WTC11 (cell line): ENCODE measurements at regions not wholly inside any gene's neighbourhood (a gene's known extent, or its start where the extent isn't known, plus 50 kb on each side); places are given as distances from the start of the nearest gene placed in this dataset.

ENCODE experiments used
- ATAC-seq: fragments of 200-7000 bp; cut with Tn5 transposase; 2 replicates; pipeline ENCODE4 v1.10.0; 2021; ENCODE audit warnings: mild to moderate bottlenecking, moderate library complexity
- CTCF ChIA-PET: fragments of 300-600 bp; sonication (Branson Sonifier 250); formaldehyde crosslinking; loops from one replicate; lab custom pipeline; 2021; ENCODE audit warnings: antibody characterized with exemption; lab: Charles Lee
- POLR2A ChIA-PET: fragments of 350-600 bp; sonication (Branson Sonifier 250); formaldehyde crosslinking; loops from one replicate; lab custom pipeline; 2021; ENCODE audit warnings: antibody characterized with exemption; lab: Charles Lee
- DNase-seq: peaks from one replicate; pipeline ENCODE4 v3.0.0; 2021; ENCODE audit warnings: low spot score
- H3K27ac Mint-ChIP-seq: 2 replicates; pipeline ENCODE4 v1.8.0; 2021; ENCODE audit warnings: mixed read lengths
- H3K27me3 Mint-ChIP-seq: 2 replicates; pipeline ENCODE4 v1.8.0; 2021; ENCODE audit warnings: low read depth, mild to moderate bottlenecking, moderate library complexity, mixed read lengths
- H3K36me3 Mint-ChIP-seq: 2 replicates; pipeline ENCODE4 v1.8.0; 2021; ENCODE audit warnings: mixed read lengths
- H3K4me1 Mint-ChIP-seq: 2 replicates; pipeline ENCODE4 v1.8.0; 2022; ENCODE audit warnings: mixed read lengths
- H3K4me3 Mint-ChIP-seq: 2 replicates; pipeline ENCODE4 v1.8.0; 2021; ENCODE audit warnings: mild to moderate bottlenecking, moderate library complexity, mixed read lengths
- H3K9me3 Mint-ChIP-seq: 2 replicates; pipeline ENCODE4 v1.8.0; 2021; ENCODE audit warnings: mixed read lengths
- CDX4 ChIP-seq: fragments of 250-450 bp; sonication (Bioruptor Pico); IDR thresholded peaks from 2 replicates; pipeline ENCODE4 v1.9.0; 2021; ENCODE audit warnings: moderate library complexity, mild to moderate bottlenecking, inconsistent platforms, borderline replicate concordance
- ESRRA ChIP-seq: sonication (generic); formaldehyde crosslinking; IDR thresholded peaks from 2 replicates; pipeline ENCODE4 v1.8.1; 2022; ENCODE audit warnings: mild to moderate bottlenecking, missing genetic modification reagents, borderline replicate concordance
- HMGA2 ChIP-seq: fragments of 250-450 bp; sonication (Bioruptor Pico); IDR thresholded peaks from 2 replicates; pipeline ENCODE4 v1.4.0; 2021; ENCODE audit warnings: mild to moderate bottlenecking, moderate library complexity
- JUN ChIP-seq: sonication (generic); formaldehyde crosslinking; IDR thresholded peaks from 2 replicates; pipeline ENCODE4 v1.8.0; 2023; ENCODE audit warnings: mild to moderate bottlenecking, missing genetic modification reagents
- MLX ChIP-seq: sonication (generic); formaldehyde crosslinking; IDR thresholded peaks from 2 replicates; pipeline ENCODE4 v1.8.1; 2023; ENCODE audit warnings: mild to moderate bottlenecking, missing genetic modification reagents, moderate library complexity
- MXD4 ChIP-seq: fragments of 250-450 bp; sonication (Bioruptor Pico); IDR thresholded peaks from 2 replicates; pipeline ENCODE4 v1.8.0; 2021; ENCODE audit warnings: mild to moderate bottlenecking, moderate library complexity, borderline replicate concordance
- MYBL2 ChIP-seq: sonication (generic); formaldehyde crosslinking; IDR thresholded peaks from 2 replicates; pipeline ENCODE4 v1.8.1; 2023; ENCODE audit warnings: mild to moderate bottlenecking, moderate library complexity, missing genetic modification reagents
- NFATC4 ChIP-seq: fragments of 250-450 bp; sonication (Bioruptor Pico); IDR thresholded peaks from 2 replicates; pipeline ENCODE4 v1.9.0; 2021; ENCODE audit warnings: mild to moderate bottlenecking
- NFE2L1 ChIP-seq: sonication (generic); formaldehyde crosslinking; IDR thresholded peaks from 2 replicates; pipeline ENCODE4 v1.8.1; 2023; ENCODE audit warnings: missing genetic modification reagents
- NR3C1 ChIP-seq: sonication (generic); formaldehyde crosslinking; conservative IDR thresholded peaks from 2 replicates; pipeline ENCODE4 v1.8.1; 2023; ENCODE audit warnings: low read depth, mild to moderate bottlenecking, missing genetic modification reagents
- PRRX2 ChIP-seq: fragments of 250-450 bp; sonication (Bioruptor Pico); IDR thresholded peaks from 2 replicates; pipeline ENCODE4 v1.8.0; 2021; ENCODE audit warnings: mild to moderate bottlenecking
- STAT6 ChIP-seq: sonication (generic); formaldehyde crosslinking; conservative IDR thresholded peaks from 2 replicates; pipeline ENCODE4 v1.8.1; 2023; ENCODE audit warnings: mild to moderate bottlenecking, low read depth, missing genetic modification reagents, moderate library complexity
- TEAD1 ChIP-seq: sonication (generic); formaldehyde crosslinking; IDR thresholded peaks from 2 replicates; pipeline ENCODE4 v1.8.0; 2022; ENCODE audit warnings: mild to moderate bottlenecking, missing genetic modification reagents
- ZBTB43 ChIP-seq: sonication (generic); formaldehyde crosslinking; IDR thresholded peaks from 2 replicates; pipeline ENCODE4 v1.8.1; 2023; ENCODE audit warnings: mild to moderate bottlenecking, missing genetic modification reagents
- ZMAT4 ChIP-seq: fragments of 250-450 bp; sonication (Bioruptor Pico); IDR thresholded peaks from 2 replicates; pipeline ENCODE4 v1.9.0; 2021; ENCODE audit warnings: mild to moderate bottlenecking
- ZNF416 ChIP-seq: fragments of 250-450 bp; sonication (Bioruptor Pico); IDR thresholded peaks from 2 replicates; pipeline ENCODE4 v1.9.0; 2021; ENCODE audit warnings: mild to moderate bottlenecking, inconsistent platforms
- ZNF423 ChIP-seq: fragments of 250-450 bp; sonication (Bioruptor Pico); IDR thresholded peaks from 2 replicates; pipeline ENCODE4 v2.1.2; 2022; ENCODE audit warnings: mild to moderate bottlenecking, moderate library complexity
- TF ChIP-seq, protein P1 (sequence below): fragments of 200-600 bp; IDR thresholded peaks from 2 replicates; pipeline ENCODE4 v1.8.0; 2022; ENCODE audit warnings: antibody characterized with exemption
- TF ChIP-seq, protein P2 (sequence below): sonication (generic); formaldehyde crosslinking; IDR thresholded peaks from 2 replicates; pipeline ENCODE4 v1.8.1; 2022; ENCODE audit warnings: low read depth, missing genetic modification reagents, borderline replicate concordance

DNA sequence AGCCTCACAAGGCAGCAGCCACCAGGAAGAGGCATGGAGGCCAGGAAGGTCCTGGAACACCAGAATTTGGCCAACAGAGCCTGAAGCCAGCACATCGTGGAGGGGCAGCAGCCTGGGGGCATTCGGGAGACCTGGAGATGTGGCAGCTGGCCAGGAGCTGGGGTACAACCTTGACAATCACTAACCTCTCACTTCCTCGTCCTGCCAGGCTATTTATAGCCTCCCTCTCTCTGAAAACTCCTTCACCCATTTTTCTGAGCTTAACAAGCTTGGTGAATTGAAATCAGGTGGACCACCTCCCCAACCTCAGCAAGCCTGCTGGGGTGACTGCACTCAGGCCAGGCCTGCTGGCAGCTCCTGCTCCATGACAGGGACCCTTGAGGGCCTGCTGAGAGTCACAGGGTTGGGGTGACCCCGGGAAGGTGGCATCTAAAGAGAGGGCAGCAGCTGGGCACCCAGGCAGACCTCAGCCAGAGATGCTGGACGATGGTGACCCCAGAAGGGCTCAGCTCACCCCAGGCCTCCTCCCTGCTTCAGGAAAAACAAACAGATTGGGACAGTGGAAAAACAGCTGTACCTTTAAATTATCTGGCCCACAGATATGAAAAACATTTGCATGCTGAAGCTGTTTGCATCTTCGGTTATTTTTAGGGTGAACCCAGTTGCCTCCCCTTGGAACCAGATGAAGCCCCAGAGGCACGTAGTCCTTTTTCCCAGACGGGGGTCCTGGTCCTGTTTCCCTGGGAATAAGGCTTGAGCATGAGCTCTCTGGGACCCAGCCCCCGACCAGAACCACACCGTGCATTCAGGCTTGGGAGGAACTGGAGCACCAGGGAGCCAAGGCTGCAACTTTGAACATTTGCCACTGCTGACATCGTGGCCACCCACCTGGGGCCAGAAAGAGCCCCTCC, 67.0 kb downstream of the PITPNM2 start (continued):
- TF ChIP-seq, protein P1, sequence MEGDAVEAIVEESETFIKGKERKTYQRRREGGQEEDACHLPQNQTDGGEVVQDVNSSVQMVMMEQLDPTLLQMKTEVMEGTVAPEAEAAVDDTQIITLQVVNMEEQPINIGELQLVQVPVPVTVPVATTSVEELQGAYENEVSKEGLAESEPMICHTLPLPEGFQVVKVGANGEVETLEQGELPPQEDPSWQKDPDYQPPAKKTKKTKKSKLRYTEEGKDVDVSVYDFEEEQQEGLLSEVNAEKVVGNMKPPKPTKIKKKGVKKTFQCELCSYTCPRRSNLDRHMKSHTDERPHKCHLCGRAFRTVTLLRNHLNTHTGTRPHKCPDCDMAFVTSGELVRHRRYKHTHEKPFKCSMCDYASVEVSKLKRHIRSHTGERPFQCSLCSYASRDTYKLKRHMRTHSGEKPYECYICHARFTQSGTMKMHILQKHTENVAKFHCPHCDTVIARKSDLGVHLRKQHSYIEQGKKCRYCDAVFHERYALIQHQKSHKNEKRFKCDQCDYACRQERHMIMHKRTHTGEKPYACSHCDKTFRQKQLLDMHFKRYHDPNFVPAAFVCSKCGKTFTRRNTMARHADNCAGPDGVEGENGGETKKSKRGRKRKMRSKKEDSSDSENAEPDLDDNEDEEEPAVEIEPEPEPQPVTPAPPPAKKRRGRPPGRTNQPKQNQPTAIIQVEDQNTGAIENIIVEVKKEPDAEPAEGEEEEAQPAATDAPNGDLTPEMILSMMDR = no peak
- TF ChIP-seq ZMAT4 (CRISPR knock-in tag) = no peak
- no peak for TF ChIP-seq HMGA2
- no peak for TF ChIP-seq TEAD1 (CRISPR knock-in tag)
- no peak for TF ChIP-seq NFATC4 (CRISPR knock-in tag)
- no peak for TF ChIP-seq JUN (CRISPR knock-in tag)

GRCh38 chr12:123080634-123081033, 70.3 kb downstream of the PITPNM2 start:
- ChIA-PET CTCF (interaction anchor here (2.0 kb wide), 1 partner anchor 17 kb away, joined by 4 read pairs; no protein-coding TSS in a partner anchor), POLR2A (no interaction called here)
- no peaks in the 10 kb centered on the region for H3K36me3 Mint-ChIP-seq
- ATAC-seq = no peak
- no peaks in the 10 kb centered on the region for H3K9me3 Mint-ChIP-seq
- no peak overlapping the region for H3K27ac Mint-ChIP-seq
- DNase-seq = no peak
- no peaks in the 10 kb centered on the region for H3K27me3 Mint-ChIP-seq
- peaks cover 11% of the 10 kb centered on the region for H3K4me1 Mint-ChIP-seq
- H3K4me3 Mint-ChIP-seq = no peak overlapping the region
- no peak for TF ChIP-seq ESRRA
- TF ChIP-seq MXD4 (CRISPR knock-in tag) = no peak
- no peak for TF ChIP-seq NFE2L1 (CRISPR knock-in tag)
- no peak for TF ChIP-seq CDX4
- TF ChIP-seq ZNF416 (CRISPR knock-in tag) = no peak
- TF ChIP-seq PRRX2 (CRISPR knock-in tag) = no peak
- TF ChIP-seq, protein P2, sequence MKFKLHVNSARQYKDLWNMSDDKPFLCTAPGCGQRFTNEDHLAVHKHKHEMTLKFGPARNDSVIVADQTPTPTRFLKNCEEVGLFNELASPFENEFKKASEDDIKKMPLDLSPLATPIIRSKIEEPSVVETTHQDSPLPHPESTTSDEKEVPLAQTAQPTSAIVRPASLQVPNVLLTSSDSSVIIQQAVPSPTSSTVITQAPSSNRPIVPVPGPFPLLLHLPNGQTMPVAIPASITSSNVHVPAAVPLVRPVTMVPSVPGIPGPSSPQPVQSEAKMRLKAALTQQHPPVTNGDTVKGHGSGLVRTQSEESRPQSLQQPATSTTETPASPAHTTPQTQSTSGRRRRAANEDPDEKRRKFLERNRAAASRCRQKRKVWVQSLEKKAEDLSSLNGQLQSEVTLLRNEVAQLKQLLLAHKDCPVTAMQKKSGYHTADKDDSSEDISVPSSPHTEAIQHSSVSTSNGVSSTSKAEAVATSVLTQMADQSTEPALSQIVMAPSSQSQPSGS (CRISPR knock-in tag) = no peak
- no peak for TF ChIP-seq NR3C1
- no peak for TF ChIP-seq ZNF423 (CRISPR knock-in tag)
- TF ChIP-seq MLX (CRISPR knock-in tag) = no peak
- no peak for TF ChIP-seq ZBTB43 (CRISPR knock-in tag)
- TF ChIP-seq MYBL2 (CRISPR knock-in tag) = no peak
- no peak for TF ChIP-seq STAT6 (CRISPR knock-in tag)
